Cardiac fibroblast (primary cell): ENCODE measurements at regions not wholly inside any gene's neighbourhood (a gene's known extent, or its start where the extent isn't known, plus 50 kb on each side); places are given as distances from the start of the nearest gene placed in this dataset.

ENCODE experiments used
- DNase-seq, 2 donors: peaks; one replicate each; pipeline versions ENCODE4 v3.0.0 to v3.0.0-alpha.2; 2010; ENCODE audit warnings: low read depth in 2 of 2
- H3K4me3 ChIP-seq, 2 donors: replicated peaks in 1 of 2; 1 replicate in 1 of 2; 2 replicates in 1 of 2; pipeline ENCODE4 v1.5.1; 2011; ENCODE audit warnings: low read depth in 2 of 2, low read length in 2 of 2, mild to moderate bottlenecking in 2 of 2, moderate library complexity in 1 of 2
- CTCF ChIP-seq: IDR thresholded peaks from one replicate; pipeline ENCODE4 v1.5.1; 2011; ENCODE audit warnings: low read depth, mild to moderate bottlenecking, low read length, inconsistent platforms

DNA sequence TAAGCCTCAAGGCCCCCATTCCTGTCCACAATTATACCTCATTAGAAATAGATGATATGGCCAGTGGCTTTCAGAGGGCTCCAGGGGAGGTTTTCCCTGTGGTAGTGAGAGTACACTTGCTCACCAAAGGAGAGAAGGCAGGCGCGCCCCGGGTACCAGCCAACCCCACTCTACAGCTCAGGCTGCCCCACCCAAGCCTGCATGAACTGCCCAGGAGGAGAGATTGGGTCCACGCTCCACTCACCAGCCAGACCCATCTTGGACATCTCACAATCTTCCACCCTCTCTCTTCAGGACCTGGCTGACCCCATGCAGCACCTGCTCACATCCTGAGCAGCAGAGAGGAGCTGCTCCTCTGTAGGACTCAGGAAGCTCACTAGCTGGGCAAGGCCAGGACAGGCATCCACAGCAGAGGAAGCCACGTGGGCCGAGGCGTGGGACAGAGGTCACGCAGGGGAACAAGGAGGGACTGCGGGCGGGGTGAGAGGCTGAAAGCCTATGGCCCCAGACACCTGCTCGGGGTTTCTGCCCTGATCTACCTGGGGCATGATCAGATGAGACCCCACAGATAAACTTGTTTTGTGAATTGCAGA is 53.9 kb upstream of the GLI2 start:
- no peak for DNase-seq
- no peak overlapping the region for H3K4me3 ChIP-seq
- no peak for TF ChIP-seq CTCF

GRCh38 chr2:120682654-120683053 is 53.0 kb upstream of the GLI2 start:
- no peak overlapping the region for H3K4me3 ChIP-seq
- TF ChIP-seq CTCF, result no peak
- no peak for DNase-seq

GRCh38 chr2:120683081-120683480 is 52.6 kb upstream of the GLI2 start:
- no peak overlapping the region for H3K4me3 ChIP-seq
- DNase-seq, result no peak
- no peak for TF ChIP-seq CTCF

DNA sequence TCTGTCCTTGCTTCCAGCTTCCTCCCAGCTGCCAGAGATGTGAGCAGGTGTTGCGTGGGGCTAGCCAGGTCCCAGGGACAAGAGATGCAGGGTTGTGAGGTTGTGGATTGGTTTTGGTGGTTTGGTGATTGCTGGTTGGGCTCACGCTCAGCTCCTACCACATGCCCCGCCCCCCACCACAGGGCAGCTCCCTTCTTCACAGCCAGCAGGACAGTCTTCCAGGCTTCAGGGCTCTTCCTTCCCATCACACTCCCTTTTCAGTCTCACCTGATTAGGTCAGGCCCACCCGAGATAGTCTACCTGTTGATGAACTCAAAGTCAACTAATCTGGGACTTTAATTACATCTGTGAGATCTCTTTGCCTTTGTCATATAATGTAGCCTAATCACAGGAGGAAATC is 52.0 kb upstream of the GLI2 start:
- DNase-seq, result no peak
- no peak for TF ChIP-seq CTCF
- H3K4me3 ChIP-seq, result no peak overlapping the region

GRCh38 chr2:120684289-120685065 is 51.2 kb upstream of the GLI2 start:
- no peak overlapping the region for H3K4me3 ChIP-seq
- DNase-seq, result peak; percentile 54 to 55
- no peak for TF ChIP-seq CTCF

DNA sequence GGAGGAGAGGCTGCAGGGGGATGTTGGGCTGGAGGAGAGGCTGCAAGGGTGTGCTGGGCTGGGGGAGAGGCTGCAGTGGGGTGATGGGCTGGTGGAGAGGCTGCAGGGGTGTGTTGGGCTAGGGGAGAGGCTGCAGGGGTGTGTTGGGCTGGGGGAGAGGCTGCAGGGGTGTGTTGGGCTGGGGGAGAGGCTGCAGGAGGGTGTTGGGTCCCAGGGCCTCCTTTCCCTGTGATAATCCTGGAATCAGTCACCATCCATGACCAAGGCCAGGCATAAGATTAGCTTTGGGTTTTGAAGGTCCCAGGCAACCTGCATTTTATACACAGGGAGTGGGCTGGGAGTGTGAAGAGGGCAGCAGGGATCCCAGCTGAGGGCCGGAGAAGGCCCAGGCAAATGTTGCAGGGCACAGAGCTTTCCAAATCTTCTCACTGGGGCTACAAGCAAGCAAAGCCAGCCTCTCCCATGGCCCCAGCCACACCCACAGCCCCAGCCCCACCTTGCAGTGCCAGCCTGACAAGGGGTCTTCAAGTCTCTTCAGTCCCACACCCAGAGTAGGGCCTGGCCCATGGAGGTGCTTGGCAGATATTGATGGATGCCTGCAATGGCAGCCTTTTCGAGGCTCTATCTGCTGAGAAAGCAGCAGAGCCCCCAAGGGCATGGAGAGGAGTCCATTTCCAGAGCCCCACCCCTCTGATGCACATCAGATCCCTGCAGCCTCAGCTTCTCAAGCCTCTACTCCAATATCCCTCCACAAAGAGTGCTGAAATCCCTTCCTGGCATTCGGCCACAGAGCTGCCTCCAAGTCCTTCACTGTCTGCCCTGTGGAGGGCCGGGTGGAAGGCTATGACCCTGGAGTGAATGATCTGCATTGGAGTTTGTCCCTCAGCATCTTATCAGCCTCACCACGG is 50.3 kb upstream of the GLI2 start:
- DNase-seq, result no peak
- no peak for TF ChIP-seq CTCF
- H3K4me3 ChIP-seq, result no peak overlapping the region
